ENCODE measurements at regions not wholly inside any gene's neighbourhood (a gene's known extent, or its start where the extent isn't known, plus 50 kb on each side); places are given as distances from the start of the nearest gene placed in this dataset.
"Not testable (repeated sequence)": the region's sequence is repeated elsewhere in the genome, so short reads cannot be mapped to it uniquely, and the experiment has no call there.

- DNase-seq (ENCODE audit: low read depth in 3 of 3), result no peak
These were observed 1152.1 kb downstream of the TBC1D22A start for GRCh38 chr22:47914481-47915097.

- no peak for DNase-seq (ENCODE audit: low read depth in 3 of 3)
These were observed 1140.3 kb downstream of the TBC1D22A start for GRCh38 chr22:47902646-47903180.

- no peak for DNase-seq (ENCODE audit: low read depth in 3 of 3)
These were observed 1139.5 kb downstream of the TBC1D22A start for GRCh38 chr22:47901911-47902310.

- DNase-seq (ENCODE audit: low read depth in 3 of 3), result no peak
These were observed 1137.4 kb downstream of the TBC1D22A start for GRCh38 chr22:47899894-47900293.

GRCh38 chr22:47898946-47899345 is 1136.5 kb downstream of the TBC1D22A start:
- no peak for DNase-seq (ENCODE audit: low read depth in 3 of 3)

- no peak for DNase-seq (ENCODE audit: low read depth in 3 of 3)
These were observed 1129.2 kb downstream of the TBC1D22A start for GRCh38 chr22:47891609-47892008.

- DNase-seq (ENCODE audit: low read depth in 3 of 3), result no peak
These were observed 1126.4 kb downstream of the TBC1D22A start for GRCh38 chr22:47888817-47889216.

GRCh38 chr22:47884775-47885174 is 1122.3 kb downstream of the TBC1D22A start:
- no peak for DNase-seq (ENCODE audit: low read depth in 3 of 3)

- DNase-seq (ENCODE audit: low read depth in 3 of 3), result no peak
These were observed 1121.8 kb downstream of the TBC1D22A start for GRCh38 chr22:47884200-47884599.

GRCh38 chr22:47883757-47884156 is 1121.3 kb downstream of the TBC1D22A start:
- DNase-seq (ENCODE audit: low read depth in 3 of 3), result no peak

- DNase-seq (ENCODE audit: low read depth in 3 of 3), result no peak
These were observed 1116.9 kb downstream of the TBC1D22A start for GRCh38 chr22:47879346-47879745.

GRCh38 chr22:47878460-47878859 is 1116.0 kb downstream of the TBC1D22A start:
- no peak for DNase-seq (ENCODE audit: low read depth in 3 of 3)

GRCh38 chr22:47872761-47873535 is 1110.5 kb downstream of the TBC1D22A start:
- DNase-seq (ENCODE audit: low read depth in 3 of 3), result no peak

GRCh38 chr22:47865626-47866025 is 1103.2 kb downstream of the TBC1D22A start:
- no peak for DNase-seq (ENCODE audit: low read depth in 3 of 3)

GRCh38 chr22:47862394-47862793 is 1099.9 kb downstream of the TBC1D22A start:
- DNase-seq (ENCODE audit: low read depth in 3 of 3), result no peak

GRCh38 chr22:47860907-47861306 is 1098.5 kb downstream of the TBC1D22A start:
- DNase-seq (ENCODE audit: low read depth in 3 of 3), result not testable (repeated sequence)

GRCh38 chr22:47859881-47860525 is 1097.6 kb downstream of the TBC1D22A start:
- DNase-seq (ENCODE audit: low read depth in 3 of 3), result no peak

- no peak for DNase-seq (ENCODE audit: low read depth in 3 of 3)
These were observed 1096.4 kb downstream of the TBC1D22A start for GRCh38 chr22:47858773-47859306.

- no peak for DNase-seq (ENCODE audit: low read depth in 3 of 3)
These were observed 1092.2 kb downstream of the TBC1D22A start for GRCh38 chr22:47854680-47855079.

GRCh38 chr22:47854251-47854650 is 1091.8 kb downstream of the TBC1D22A start:
- DNase-seq (ENCODE audit: low read depth in 3 of 3), result no peak

GRCh38 chr22:47853750-47854149 is 1091.3 kb downstream of the TBC1D22A start:
- no peak for DNase-seq (ENCODE audit: low read depth in 3 of 3)

GRCh38 chr22:47851586-47851985 is 1089.1 kb downstream of the TBC1D22A start:
- no peak for DNase-seq (ENCODE audit: low read depth in 3 of 3)
